HepG2 (cell line): ENCODE measurements at regions not wholly inside any gene's neighbourhood (a gene's known extent, or its start where the extent isn't known, plus 50 kb on each side); places are given as distances from the start of the nearest gene placed in this dataset.

ENCODE experiments used
- ATAC-seq: fragments of 200-7000 bp; cut with Tn5 transposase; 3 replicates; pipeline ENCODE4 v1.9.1; 2020; ENCODE audit warnings: mild to moderate bottlenecking, moderate library complexity
- BruUV-seq: library from RNA; stranded (reverse); fragments of 400-500 nt; replicated peaks from 2 replicates; lab custom pipeline; 2021; lab: Mats Ljungman, UMichigan
- CTCF ChIA-PET: fragments of 300-600 bp; formaldehyde crosslinking; extraction: SDS; loops from one replicate; lab custom pipeline; 2021; ENCODE audit warnings: low total read pairs, inconsistent platforms, low intra/inter-chr PET ratio; lab: Yijun Ruan, JAX
- POLR2A ChIA-PET: fragments of 350-600 bp; sonication (Branson Sonifier 250); formaldehyde crosslinking; loops from one replicate; lab custom pipeline; 2020; ENCODE audit warnings: antibody characterized with exemption, inconsistent platforms; lab: Yijun Ruan, JAX
- DNase-seq: peaks from one replicate; pipeline ENCODE4 v3.0.0-alpha.2; 2015; ENCODE audit warnings: low spot score
- FAIRE-seq: peaks from 3 replicates; lab custom pipeline; 2011; peaks lifted over from hg19 to GRCh38; lab: Jason Lieb, UNC
- H2AFZ ChIP-seq: one replicate; pipeline ENCODE4 v1.6.1; 2011; ENCODE audit warnings: low read length, inconsistent platforms
- H3K27ac ChIP-seq: fragments of 300-600 bp; 3 replicates; pipeline ENCODE4 v1.8.0; 2011; ENCODE audit warnings: mixed run types, mild to moderate bottlenecking, mixed read lengths, low read length, inconsistent platforms; ENCODE audit not compliant: insufficient read depth; ENCODE audit errors: extremely low read length
- H3K27me3 ChIP-seq, 2 experiments: fragments of 200-600 bp in 1 of 2; 2 replicates in 1 of 2; 3 replicates in 1 of 2; pipeline versions ENCODE4 v1.6.0 to v1.8.0; 2011; ENCODE audit warnings: low read length in 2 of 2, mild to moderate bottlenecking in 2 of 2, moderate library complexity in 2 of 2, inconsistent platforms in 1 of 2; ENCODE audit not compliant: insufficient read depth in 2 of 2, control insufficient read depth in 1 of 2
- H3K36me3 ChIP-seq, 2 experiments: fragments of 200-600 bp in 1 of 2; replicated peaks in 1 of 2; 2 replicates in 1 of 2; 3 replicates in 1 of 2; pipeline versions ENCODE4 v1.5.1 to v1.8.0; 2011; ENCODE audit warnings: low read length in 2 of 2, inconsistent platforms in 1 of 2; ENCODE audit not compliant: insufficient read depth in 2 of 2, control insufficient read depth in 1 of 2
- H3K4me1 ChIP-seq: 2 replicates; pipeline ENCODE4 v1.5.1; 2012; ENCODE audit warnings: low read length, inconsistent platforms; ENCODE audit not compliant: insufficient read depth
- H3K4me2 ChIP-seq: 2 replicates; pipeline ENCODE4 v1.6.0; 2011; ENCODE audit warnings: low read depth, low read length, inconsistent platforms
- H3K4me3 ChIP-seq, 3 experiments: fragments of 200-600 bp in 1 of 3; sonication (generic), shearing (Covaris generic) in 1 of 3; replicated peaks in 1 of 3; 2 replicates each; pipeline ENCODE4 v1.5.1; 2011 to 2016; ENCODE audit warnings: low read length in 3 of 3, inconsistent platforms in 2 of 3, low read depth in 2 of 3, mild to moderate bottlenecking in 2 of 3, control low read depth in 1 of 3, mixed read lengths in 1 of 3; ENCODE audit not compliant: insufficient read depth in 1 of 3
- H3K79me2 ChIP-seq: one replicate; pipeline ENCODE4 v1.6.1; 2011; ENCODE audit warnings: low read length, inconsistent platforms; ENCODE audit not compliant: insufficient read depth
- H3K9ac ChIP-seq: 2 replicates; pipeline ENCODE4 v1.6.0; 2011; ENCODE audit warnings: mild to moderate bottlenecking, low read depth, low read length, inconsistent platforms; ENCODE audit not compliant: insufficient read depth
- H3K9me3 ChIP-seq: 2 replicates; pipeline ENCODE4 v1.5.1; 2012; ENCODE audit warnings: mild to moderate bottlenecking, low read length
- H4K20me1 ChIP-seq: 2 replicates; pipeline ENCODE4 v1.6.0; 2011; ENCODE audit warnings: inconsistent platforms, mild to moderate bottlenecking, low read length, moderate library complexity; ENCODE audit not compliant: insufficient read depth
- ARNT2 ChIP-seq: sonication (generic); formaldehyde crosslinking; IDR thresholded peaks from 2 replicates; pipeline ENCODE4 v1.8.0; 2022; ENCODE audit warnings: mild to moderate bottlenecking, low read depth, missing genetic modification reagents, moderate library complexity
- GATAD2A ChIP-seq: IDR thresholded peaks from 2 replicates; pipeline ENCODE4 v1.6.1; 2016
- KAT8 ChIP-seq: IDR thresholded peaks from 2 replicates; pipeline ENCODE4 v1.6.1; 2016; ENCODE audit warnings: missing genetic modification reagents, missing compliant biosample characterization
- KDM6A ChIP-seq: IDR thresholded peaks from 2 replicates; pipeline ENCODE4 v1.6.1; 2016; ENCODE audit warnings: low read depth
- MATR3 ChIP-seq: sonication (generic); formaldehyde crosslinking; IDR thresholded peaks from 2 replicates; pipeline ENCODE4 v1.4.0; 2020; ENCODE audit warnings: missing genetic modification reagents
- NCOA5 ChIP-seq: sonication (generic); formaldehyde crosslinking; IDR thresholded peaks from 2 replicates; pipeline ENCODE4 v1.4.0; 2020; ENCODE audit warnings: missing genetic modification reagents
- SP140L ChIP-seq: sonication (generic); formaldehyde crosslinking; IDR thresholded peaks from 2 replicates; pipeline ENCODE4 v1.4.0; 2020; ENCODE audit warnings: missing genetic modification reagents, borderline replicate concordance
- ZNF33B ChIP-seq: sonication (generic); formaldehyde crosslinking; IDR thresholded peaks from 2 replicates; pipeline ENCODE4 v1.5.1; 2020; ENCODE audit warnings: mild to moderate bottlenecking, missing genetic modification reagents
- ZNF354B ChIP-seq: sonication (generic); formaldehyde crosslinking; IDR thresholded peaks from 2 replicates; pipeline ENCODE4 v1.8.0; 2022; ENCODE audit warnings: mild to moderate bottlenecking, missing genetic modification reagents
- ZNF7 ChIP-seq: IDR thresholded peaks from 2 replicates; pipeline ENCODE4 v1.6.1; 2016; ENCODE audit warnings: missing biosample characterization, missing genetic modification reagents
- ZSCAN9 ChIP-seq: IDR thresholded peaks from 2 replicates; pipeline ENCODE4 v1.6.1; 2016; ENCODE audit warnings: borderline replicate concordance
- WGBS: methylation state at CpG from one replicate; pipeline ENCODE4 v1.1.6; 2017; ENCODE audit warnings: low lambda C conversion rate; 5-methylcytosine and 5-hydroxymethylcytosine counted together
- in situ Hi-C: cut with HindIII; loops from 2 replicates; pipeline ENCODE4 v1.10.0; 2017; ENCODE audit warnings: low pct_unique_long_range_greater_than_20kb; ENCODE audit not compliant: extremely low pct_ligation_motif_present
- intact Hi-C: fragments of 100-400 bp; cut with micrococcal nuclease; formaldehyde crosslinking; loops from one replicate; pipeline ENCODE4 v1.10.0; 2022; ENCODE audit not compliant: unreplicated experiment
- TF ChIP-seq, protein P1 (sequence below): sonication (generic); formaldehyde crosslinking; IDR thresholded peaks from 2 replicates; pipeline ENCODE4 v1.4.0; 2020; ENCODE audit warnings: missing genetic modification reagents
- TF ChIP-seq, protein P2 (sequence below): sonication (generic); formaldehyde crosslinking; IDR thresholded peaks from 2 replicates; pipeline ENCODE4 v1.4.0; 2020; ENCODE audit warnings: missing genetic modification reagents
- TF ChIP-seq, protein P3 (sequence below): sonication (generic); formaldehyde crosslinking; IDR thresholded peaks from 2 replicates; pipeline ENCODE4 v1.5.0; 2020; ENCODE audit warnings: missing genetic modification reagents
- TF ChIP-seq, protein P4 (sequence below): sonication (generic); formaldehyde crosslinking; conservative IDR thresholded peaks from 2 replicates; pipeline ENCODE4 v1.4.0; 2020; ENCODE audit warnings: missing genetic modification reagents

DNA sequence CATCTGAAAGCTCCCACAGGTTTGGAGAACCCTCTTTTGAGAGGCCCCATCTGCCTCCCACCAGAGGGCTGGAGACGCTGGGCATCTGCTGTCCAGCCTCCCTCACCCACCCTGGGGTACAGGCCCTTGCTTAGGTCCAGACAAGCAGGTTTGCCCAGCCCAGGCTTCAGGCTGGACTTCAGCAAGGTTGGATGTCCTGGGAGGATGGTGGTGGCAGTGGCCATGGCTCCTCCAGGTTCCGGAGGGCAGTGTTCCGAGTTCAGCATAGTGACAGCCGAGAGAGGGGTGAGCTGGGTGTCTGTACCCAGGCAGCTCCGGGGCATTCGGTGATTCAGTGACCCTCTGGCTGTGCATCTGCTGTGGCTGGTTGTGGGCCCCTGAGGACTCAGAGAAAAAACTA, 58.2 kb upstream of the HDAC4 start:
- 30% methylated on average over 6 of the region's 6 CpGs for WGBS
- no peak for TF ChIP-seq ZSCAN9
- TF ChIP-seq ZNF7, result no peak
- TF ChIP-seq, protein P1, sequence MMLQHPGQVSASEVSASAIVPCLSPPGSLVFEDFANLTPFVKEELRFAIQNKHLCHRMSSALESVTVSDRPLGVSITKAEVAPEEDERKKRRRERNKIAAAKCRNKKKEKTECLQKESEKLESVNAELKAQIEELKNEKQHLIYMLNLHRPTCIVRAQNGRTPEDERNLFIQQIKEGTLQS, result no peak
- TF ChIP-seq GATAD2A (CRISPR knock-in tag), result no peak
- no peak for TF ChIP-seq SP140L
- no peak for TF ChIP-seq KAT8 (CRISPR knock-in tag)
- TF ChIP-seq ZNF33B (CRISPR knock-in tag), result no peak
- TF ChIP-seq, protein P2, sequence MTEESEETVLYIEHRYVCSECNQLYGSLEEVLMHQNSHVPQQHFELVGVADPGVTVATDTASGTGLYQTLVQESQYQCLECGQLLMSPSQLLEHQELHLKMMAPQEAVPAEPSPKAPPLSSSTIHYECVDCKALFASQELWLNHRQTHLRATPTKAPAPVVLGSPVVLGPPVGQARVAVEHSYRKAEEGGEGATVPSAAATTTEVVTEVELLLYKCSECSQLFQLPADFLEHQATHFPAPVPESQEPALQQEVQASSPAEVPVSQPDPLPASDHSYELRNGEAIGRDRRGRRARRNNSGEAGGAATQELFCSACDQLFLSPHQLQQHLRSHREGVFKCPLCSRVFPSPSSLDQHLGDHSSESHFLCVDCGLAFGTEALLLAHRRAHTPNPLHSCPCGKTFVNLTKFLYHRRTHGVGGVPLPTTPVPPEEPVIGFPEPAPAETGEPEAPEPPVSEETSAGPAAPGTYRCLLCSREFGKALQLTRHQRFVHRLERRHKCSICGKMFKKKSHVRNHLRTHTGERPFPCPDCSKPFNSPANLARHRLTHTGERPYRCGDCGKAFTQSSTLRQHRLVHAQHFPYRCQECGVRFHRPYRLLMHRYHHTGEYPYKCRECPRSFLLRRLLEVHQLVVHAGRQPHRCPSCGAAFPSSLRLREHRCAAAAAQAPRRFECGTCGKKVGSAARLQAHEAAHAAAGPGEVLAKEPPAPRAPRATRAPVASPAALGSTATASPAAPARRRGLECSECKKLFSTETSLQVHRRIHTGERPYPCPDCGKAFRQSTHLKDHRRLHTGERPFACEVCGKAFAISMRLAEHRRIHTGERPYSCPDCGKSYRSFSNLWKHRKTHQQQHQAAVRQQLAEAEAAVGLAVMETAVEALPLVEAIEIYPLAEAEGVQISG (CRISPR knock-in tag), result no peak
- TF ChIP-seq, protein P3, sequence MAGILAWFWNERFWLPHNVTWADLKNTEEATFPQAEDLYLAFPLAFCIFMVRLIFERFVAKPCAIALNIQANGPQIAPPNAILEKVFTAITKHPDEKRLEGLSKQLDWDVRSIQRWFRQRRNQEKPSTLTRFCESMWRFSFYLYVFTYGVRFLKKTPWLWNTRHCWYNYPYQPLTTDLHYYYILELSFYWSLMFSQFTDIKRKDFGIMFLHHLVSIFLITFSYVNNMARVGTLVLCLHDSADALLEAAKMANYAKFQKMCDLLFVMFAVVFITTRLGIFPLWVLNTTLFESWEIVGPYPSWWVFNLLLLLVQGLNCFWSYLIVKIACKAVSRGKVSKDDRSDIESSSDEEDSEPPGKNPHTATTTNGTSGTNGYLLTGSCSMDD (CRISPR knock-in tag), result no peak
- TF ChIP-seq KDM6A (CRISPR knock-in tag), result no peak
- TF ChIP-seq, protein P4, sequence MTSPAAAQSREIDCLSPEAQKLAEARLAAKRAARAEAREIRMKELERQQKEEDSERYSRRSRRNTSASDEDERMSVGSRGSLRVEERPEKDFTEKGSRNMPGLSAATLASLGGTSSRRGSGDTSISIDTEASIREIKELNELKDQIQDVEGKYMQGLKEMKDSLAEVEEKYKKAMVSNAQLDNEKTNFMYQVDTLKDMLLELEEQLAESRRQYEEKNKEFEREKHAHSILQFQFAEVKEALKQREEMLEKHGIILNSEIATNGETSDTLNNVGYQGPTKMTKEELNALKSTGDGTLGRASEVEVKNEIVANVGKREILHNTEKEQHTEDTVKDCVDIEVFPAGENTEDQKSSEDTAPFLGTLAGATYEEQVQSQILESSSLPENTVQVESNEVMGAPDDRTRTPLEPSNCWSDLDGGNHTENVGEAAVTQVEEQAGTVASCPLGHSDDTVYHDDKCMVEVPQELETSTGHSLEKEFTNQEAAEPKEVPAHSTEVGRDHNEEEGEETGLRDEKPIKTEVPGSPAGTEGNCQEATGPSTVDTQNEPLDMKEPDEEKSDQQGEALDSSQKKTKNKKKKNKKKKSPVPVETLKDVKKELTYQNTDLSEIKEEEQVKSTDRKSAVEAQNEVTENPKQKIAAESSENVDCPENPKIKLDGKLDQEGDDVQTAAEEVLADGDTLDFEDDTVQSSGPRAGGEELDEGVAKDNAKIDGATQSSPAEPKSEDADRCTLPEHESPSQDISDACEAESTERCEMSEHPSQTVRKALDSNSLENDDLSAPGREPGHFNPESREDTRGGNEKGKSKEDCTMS (CRISPR knock-in tag), result no peak
- TF ChIP-seq ARNT2 (CRISPR knock-in tag), result no peak
- no peak for TF ChIP-seq NCOA5 (CRISPR knock-in tag)
- TF ChIP-seq MATR3, result no peak
- TF ChIP-seq ZNF354B (CRISPR knock-in tag), result no peak
- Histone ChIP-seq H3K79me2 (no peaks in the 10 kb centered on the region), H3K27ac (no peak overlapping the region), H3K9ac (no peak overlapping the region), H4K20me1 (no peaks in the 10 kb centered on the region), H3K27me3 (peaks cover 2 to 56% of the 10 kb centered on the region in 2 experiments; a peak in 4 of 5 replicates), H3K4me3 (no peak overlapping the region), H3K4me1 (peaks cover 7% of the 10 kb centered on the region; the same call in 1 of the 2 replicates), H3K36me3 (no peaks in the 10 kb centered on the region), H3K4me2 (no peak overlapping the region), H3K9me3 (no peaks in the 10 kb centered on the region), H2AFZ (no peak overlapping the region)
- ChIA-PET POLR2A (no interaction called here), CTCF (no interaction called here)
- no peak for FAIRE-seq
- intact Hi-C loops, result no loop called here
- BruUV-seq, result no TSS peak
- in situ Hi-C loops, result no loop called here
- no peak for DNase-seq
- ATAC-seq, result no peak
